A549 (cell line): ENCODE measurements at regions not wholly inside any gene's neighbourhood (a gene's known extent, or its start where the extent isn't known, plus 50 kb on each side); places are given as distances from the start of the nearest gene placed in this dataset.

ENCODE experiments used
- ATAC-seq, 2 experiments: fragments of 200-7000 bp in 1 of 2; fragments of >200 bp in 1 of 2; cut with Nextera tagmentation in 1 of 2; cut with Tn5 transposase in 1 of 2; 3 replicates each; pipeline versions ENCODE4 v1.8.0 to v1.9.1; 2018 to 2020; ENCODE audit warnings: mild to moderate bottlenecking in 1 of 2, moderate library complexity in 1 of 2
- CTCF ChIA-PET: fragments of 300-600 bp; sonication (Branson Sonifier 250); formaldehyde crosslinking; extraction: SDS; loops from one replicate; lab custom pipeline; 2021; ENCODE audit warnings: antibody characterized with exemption, inconsistent platforms; lab: Yijun Ruan, JAX
- POLR2A ChIA-PET: fragments of 350-600 bp; formaldehyde crosslinking; extraction: SDS; loops from one replicate; lab custom pipeline; 2021; ENCODE audit warnings: antibody characterized with exemption, inconsistent platforms; lab: Yijun Ruan, JAX
- DNase-seq, 2 experiments: peaks; one replicate each; pipeline versions ENCODE4 v3.0.0 to v3.0.0-alpha.2; 2011 to 2016; ENCODE audit warnings: low read depth in 1 of 2, low spot score in 1 of 2
- FAIRE-seq: peaks from 2 replicates; lab custom pipeline; 2011; peaks lifted over from hg19 to GRCh38; lab: Jason Lieb, UNC
- H3K27ac ChIP-seq, 2 experiments: fragments of >200 bp; sonication (Bioruptor Twin); formaldehyde crosslinking; 3 replicates each; pipeline ENCODE4 v1.5.1; 2016 to 2017
- H3K4me1 ChIP-seq: fragments of >200 bp; sonication (Bioruptor Twin); formaldehyde crosslinking; 3 replicates; pipeline ENCODE4 v1.6.1; 2016
- H3K4me2 ChIP-seq: fragments of >200 bp; sonication (Bioruptor Twin); formaldehyde crosslinking; 3 replicates; pipeline ENCODE4 v1.6.1; 2016
- H3K4me3 ChIP-seq: fragments of >200 bp; sonication (Bioruptor Twin); formaldehyde crosslinking; 3 replicates; pipeline ENCODE4 v1.5.1; 2016
- H3K9me3 ChIP-seq: fragments of >200 bp; sonication (Bioruptor Twin); formaldehyde crosslinking; 3 replicates; pipeline ENCODE4 v1.6.1; 2016
- BHLHE40 ChIP-seq: IDR thresholded peaks from 2 replicates; pipeline ENCODE4 v1.6.1; 2012; ENCODE audit warnings: low read depth, low read length, inconsistent platforms
- CBX2 ChIP-seq: fragments of 200-600 bp; sonication (generic); IDR thresholded peaks from 2 replicates; pipeline ENCODE4 v1.6.1; 2016; ENCODE audit warnings: low read depth, mild to moderate bottlenecking, borderline replicate concordance
- CBX8 ChIP-seq: fragments of 200-600 bp; sonication (generic); IDR thresholded peaks from 2 replicates; pipeline ENCODE4 v1.6.1; 2016
- CHD2 ChIP-seq: fragments of 150-350 bp; IDR thresholded peaks from 2 replicates; pipeline ENCODE4 v1.6.1; 2014; ENCODE audit warnings: low read length; ENCODE audit not compliant: partially characterized antibody
- EHF ChIP-seq: fragments of 250-450 bp; sonication (Bioruptor Pico); IDR thresholded peaks from 2 replicates; pipeline ENCODE4 v1.5.0; 2020; ENCODE audit warnings: mild to moderate bottlenecking
- GATA3 ChIP-seq: IDR thresholded peaks from 2 replicates; pipeline ENCODE4 v1.6.1; 2012; ENCODE audit warnings: borderline replicate concordance
- HDAC2 ChIP-seq: fragments of 200-600 bp; sonication (generic); IDR thresholded peaks from 2 replicates; pipeline ENCODE4 v1.6.1; 2016
- HEYL ChIP-seq: fragments of 250-450 bp; sonication (Bioruptor Pico); IDR thresholded peaks from 2 replicates; pipeline ENCODE4 v1.8.0; 2021; ENCODE audit warnings: mild to moderate bottlenecking, moderate library complexity
- HOXA7 ChIP-seq: fragments of 250-450 bp; sonication (Bioruptor Pico); IDR thresholded peaks from 2 replicates; pipeline ENCODE4 v1.5.0; 2020; ENCODE audit warnings: mild to moderate bottlenecking, moderate library complexity
- HOXB5 ChIP-seq: fragments of 250-450 bp; sonication (Bioruptor Pico); IDR thresholded peaks from 2 replicates; pipeline ENCODE4 v1.5.0; 2020; ENCODE audit warnings: mild to moderate bottlenecking, moderate library complexity
- KDM1A ChIP-seq: fragments of 200-600 bp; sonication (generic); IDR thresholded peaks from 2 replicates; pipeline ENCODE4 v1.6.1; 2016; ENCODE audit warnings: low read depth, mild to moderate bottlenecking
- KDM5A ChIP-seq: fragments of 200-600 bp; sonication (generic); IDR thresholded peaks from 2 replicates; pipeline ENCODE4 v1.6.1; 2016; ENCODE audit warnings: antibody characterized with exemption, mild to moderate bottlenecking
- MYC ChIP-seq: IDR thresholded peaks from 2 replicates; pipeline ENCODE4 v1.6.1; 2012; ENCODE audit warnings: mild to moderate bottlenecking, inconsistent platforms, low read length, improper control_type of control experiment, borderline replicate concordance
- NPAS2 ChIP-seq: fragments of 250-450 bp; sonication (Bioruptor Pico); IDR thresholded peaks from 2 replicates; pipeline ENCODE4 v1.8.0; 2022; ENCODE audit warnings: mild to moderate bottlenecking, moderate library complexity, borderline replicate concordance
- NR3C1 ChIP-seq: fragments of >200 bp; sonication (Bioruptor Twin); formaldehyde crosslinking; IDR thresholded peaks from 3 replicates; pipeline ENCODE4 v1.6.1; 2017
- POLR2A ChIP-seq: IDR thresholded peaks from 2 replicates; pipeline ENCODE4 v1.6.1; 2012; ENCODE audit warnings: mild to moderate bottlenecking, low read length
- POLR2AphosphoS2 ChIP-seq: conservative IDR thresholded peaks from 2 replicates; pipeline ENCODE4 v1.6.1; 2012; ENCODE audit warnings: low read length, improper control_type of control experiment, inconsistent platforms
- RARB ChIP-seq: fragments of 250-450 bp; sonication (Bioruptor Pico); IDR thresholded peaks from 2 replicates; pipeline ENCODE4 v1.8.0; 2021; ENCODE audit warnings: mild to moderate bottlenecking, moderate library complexity
- RCOR1 ChIP-seq: fragments of 150-350 bp; IDR thresholded peaks from 2 replicates; pipeline ENCODE4 v1.6.1; 2014; ENCODE audit warnings: antibody characterized with exemption, low read length, low read depth
- RFX5 ChIP-seq: fragments of 450-650 bp; IDR thresholded peaks from 2 replicates; pipeline ENCODE4 v1.7.1; 2014; ENCODE audit warnings: antibody characterized with exemption, mild to moderate bottlenecking, moderate library complexity
- RNF2 ChIP-seq: fragments of 200-600 bp; sonication (generic); IDR thresholded peaks from 2 replicates; pipeline ENCODE4 v1.6.1; 2016; ENCODE audit warnings: low read depth, mild to moderate bottlenecking, antibody characterized with exemption, moderate library complexity, borderline replicate concordance
- SMC3 ChIP-seq: fragments of >200 bp; sonication (Bioruptor Twin); formaldehyde crosslinking; IDR thresholded peaks from 3 replicates; pipeline ENCODE4 v1.6.1; 2018; ENCODE audit warnings: inconsistent platforms
- TFCP2L1 ChIP-seq: fragments of 250-450 bp; sonication (Bioruptor Pico); IDR thresholded peaks from 2 replicates; pipeline ENCODE4 v1.5.0; 2021; ENCODE audit warnings: mild to moderate bottlenecking
- TP53 ChIP-seq: fragments of 250-450 bp; sonication (Bioruptor Pico); IDR thresholded peaks from 2 replicates; pipeline ENCODE4 v1.5.0; 2021; ENCODE audit warnings: mild to moderate bottlenecking, moderate library complexity
- ZFP36 ChIP-seq: fragments of 450-650 bp; IDR thresholded peaks from 2 replicates; pipeline ENCODE4 v1.6.1; 2014; ENCODE audit warnings: borderline replicate concordance; ENCODE audit not compliant: partially characterized antibody
- WGBS: methylation state at CpG from one replicate; pipeline ENCODE4 v1.1.6; 2017; ENCODE audit errors: missing lambda C conversion rate; 5-methylcytosine and 5-hydroxymethylcytosine counted together
- TF ChIP-seq, protein P1 (sequence below): fragments of >200 bp; sonication (Bioruptor Twin); formaldehyde crosslinking; IDR thresholded peaks from 2 replicates; pipeline ENCODE4 v1.6.1; 2016

- H3K27ac ChIP-seq: no peak overlapping the region
- TF ChIP-seq SMC3 (no peak), RARB (no peak), KDM1A (no peak), TFCP2L1 (CRISPR knock-in tag) (no peak), TP53 (CRISPR knock-in tag) (no peak), GATA3 (no peak), HDAC2 (no peak), RNF2 (no peak), HOXA7 (CRISPR knock-in tag) (no peak), HOXB5 (CRISPR knock-in tag) (no peak), MYC (no peak)
- no peaks in the 10 kb centered on the region for H3K4me1 ChIP-seq
- no peak overlapping the region for H3K4me3 ChIP-seq
- ChIA-PET POLR2A (no interaction called here), CTCF (no interaction called here)
- no peaks in the 10 kb centered on the region for H3K9me3 ChIP-seq
- H3K4me2 ChIP-seq: no peak overlapping the region
- ATAC-seq: no peak
- WGBS: 20% methylated on average over 2 of the region's 2 CpGs
- FAIRE-seq: no peak
- DNase-seq: no peak
Measured at GRCh38 chr3:78221300-78221699, 1181.4 kb downstream of the ROBO2 start.

DNA sequence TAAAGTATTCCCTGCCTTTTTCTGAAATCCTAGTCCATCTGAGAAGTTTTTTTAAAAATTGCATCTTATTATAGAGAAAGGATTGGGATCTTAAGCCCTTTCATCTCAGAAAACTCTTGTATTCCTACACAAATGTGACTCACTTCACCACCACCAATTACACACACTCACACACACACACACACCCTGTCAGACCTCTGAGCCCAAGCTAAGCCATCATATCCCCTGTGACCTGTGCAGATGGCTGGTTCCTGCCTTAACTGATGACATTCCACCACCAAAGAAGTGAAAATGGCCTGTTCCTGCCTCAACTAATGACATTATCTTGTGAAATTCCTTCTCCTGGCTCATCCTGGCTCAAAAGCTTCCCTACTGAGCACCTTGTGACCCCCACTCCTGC lies 1181.9 kb downstream of the ROBO2 start:
- ATAC-seq (no peak), DNase-seq (no peak), FAIRE-seq (no peak)
- H3K4me1 ChIP-seq: no peaks in the 10 kb centered on the region
- TF ChIP-seq, protein P1, sequence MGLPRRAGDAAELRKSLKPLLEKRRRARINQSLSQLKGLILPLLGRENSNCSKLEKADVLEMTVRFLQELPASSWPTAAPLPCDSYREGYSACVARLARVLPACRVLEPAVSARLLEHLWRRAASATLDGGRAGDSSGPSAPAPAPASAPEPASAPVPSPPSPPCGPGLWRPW: no peak
- TF ChIP-seq POLR2AphosphoS2 (no peak), ZFP36 (no peak), RFX5 (no peak), BHLHE40 (no peak)
- ChIA-PET POLR2A (no interaction called here), CTCF (no interaction called here)
- no peak overlapping the region for H3K4me2 ChIP-seq
- H3K9me3 ChIP-seq: no peaks in the 10 kb centered on the region
- H3K27ac ChIP-seq: no peak overlapping the region
- H3K4me3 ChIP-seq: no peak overlapping the region

- H3K4me3 ChIP-seq: no peak overlapping the region
- ATAC-seq (no peak), DNase-seq (no peak), FAIRE-seq (no peak)
- no peak overlapping the region for H3K4me2 ChIP-seq
- ChIA-PET POLR2A (no interaction called here), CTCF (no interaction called here)
- H3K9me3 ChIP-seq: no peaks in the 10 kb centered on the region
- TF ChIP-seq CBX8 (no peak), CBX2 (no peak), MYC (no peak), NPAS2 (CRISPR knock-in tag) (no peak), HEYL (CRISPR knock-in tag) (no peak), RCOR1 (no peak), RARB (no peak), KDM5A (no peak), CHD2 (no peak), RNF2 (no peak), HOXA7 (CRISPR knock-in tag) (no peak), POLR2A (no peak)
- no peak overlapping the region for H3K27ac ChIP-seq
- H3K4me1 ChIP-seq: no peaks in the 10 kb centered on the region
Measured at GRCh38 chr3:78235841-78236240, 1195.9 kb downstream of the ROBO2 start.

DNA sequence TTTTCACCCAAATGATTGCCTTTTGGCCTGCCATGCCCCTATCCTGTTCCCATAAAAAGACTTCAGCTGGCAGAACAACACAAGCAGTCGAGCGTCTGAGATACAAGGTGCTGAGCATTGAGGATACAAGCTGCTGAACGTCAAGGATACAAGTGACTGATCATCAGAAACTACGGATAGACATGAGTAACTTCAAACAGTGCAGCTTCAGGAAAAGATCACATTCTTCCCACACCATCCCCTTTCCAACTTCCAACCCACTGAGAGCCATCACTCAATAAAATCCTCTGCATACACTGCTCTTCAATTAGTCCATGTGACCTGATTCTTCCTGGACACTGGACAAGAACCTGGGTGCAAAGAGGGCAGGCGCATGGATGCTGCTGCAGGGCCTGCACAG lies 1198.9 kb downstream of the ROBO2 start:
- WGBS: 10% methylated on average over 5 of the region's 5 CpGs
- TF ChIP-seq EHF (CRISPR knock-in tag) (no peak), NR3C1 (no peak)
- FAIRE-seq (no peak), DNase-seq (no peak), ATAC-seq (no peak)
- Histone ChIP-seq H3K4me2 (no peak overlapping the region), H3K9me3 (no peaks in the 10 kb centered on the region), H3K27ac (no peak overlapping the region), H3K4me1 (no peaks in the 10 kb centered on the region), H3K4me3 (no peak overlapping the region)
- POLR2A ChIA-PET: no interaction called here
- CTCF ChIA-PET: no interaction called here
